Activated T-cell treated with anti-CD3 and anti-CD28 coated beads, Interleukin-2, amount 50 U/mL, for 72 hours (primary cell): ENCODE measurements at regions not wholly inside any gene's neighbourhood (a gene's known extent, or its start where the extent isn't known, plus 50 kb on each side); places are given as distances from the start of the nearest gene placed in this dataset.

ENCODE experiments used
- ATAC-seq, 2 donors: fragments of 150-1000 bp; cut with Tn5 transposase; replicated peaks in 1 of 2; 2 replicates each; pipeline ENCODE4 v1.10.0; 2021; ENCODE audit warnings: moderate library complexity in 2 of 2, mild to moderate bottlenecking in 1 of 2
- DNase-seq, 2 donors: peaks; one replicate each; pipeline ENCODE4 v3.0.0; 2021 to 2022; ENCODE audit warnings: mixed read lengths in 1 of 2
- H3K27ac Mint-ChIP-seq: one replicate; pipeline ENCODE4 v1.8.0; 2022; ENCODE audit warnings: mild to moderate bottlenecking, moderate library complexity, mixed read lengths
- H3K27me3 Mint-ChIP-seq: one replicate; pipeline ENCODE4 v1.8.0; 2022; ENCODE audit warnings: low read depth, mixed read lengths
- H3K36me3 Mint-ChIP-seq, 2 donors: one replicate each; pipeline ENCODE4 v1.8.0; 2022; ENCODE audit warnings: mixed read lengths in 2 of 2, mild to moderate bottlenecking in 1 of 2; ENCODE audit not compliant: insufficient read depth in 2 of 2
- H3K4me1 Mint-ChIP-seq: one replicate; pipeline ENCODE4 v1.8.0; 2022; ENCODE audit warnings: low read depth, mixed read lengths
- H3K4me3 Mint-ChIP-seq, 2 donors: one replicate each; pipeline ENCODE4 v1.8.0; 2022; ENCODE audit warnings: mild to moderate bottlenecking in 2 of 2, mixed read lengths in 2 of 2, moderate library complexity in 2 of 2
- H3K9me3 Mint-ChIP-seq, 2 donors: one replicate each; pipeline ENCODE4 v1.8.0; 2022; ENCODE audit warnings: mixed read lengths in 2 of 2

DNA sequence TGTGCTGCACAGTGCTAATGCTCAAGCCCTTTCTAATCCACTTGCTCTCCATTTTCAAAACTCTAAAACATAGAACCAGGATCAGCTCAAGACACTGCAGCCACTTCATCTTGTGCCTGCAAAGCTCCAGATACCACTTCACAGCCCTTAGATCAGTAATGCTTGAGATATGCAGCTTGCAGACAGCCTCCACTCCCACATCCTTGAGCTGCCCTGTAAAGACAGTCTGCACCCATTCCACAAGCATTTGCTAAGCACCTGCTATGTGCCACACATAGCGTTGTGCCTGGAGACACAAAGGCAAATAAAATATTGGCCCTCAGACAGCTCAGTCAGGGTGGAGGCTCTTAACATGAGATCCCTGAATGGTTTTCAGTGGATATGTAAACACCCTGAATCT lies 192.5 kb upstream of the SNX19 start:
- ATAC-seq (no peak), DNase-seq (no peak)
- no peak overlapping the region for H3K4me3 Mint-ChIP-seq
- no peaks in the 10 kb centered on the region for H3K9me3 Mint-ChIP-seq
- H3K4me1 Mint-ChIP-seq = no peaks in the 10 kb centered on the region
- no peaks in the 10 kb centered on the region for H3K36me3 Mint-ChIP-seq
- no peak overlapping the region for H3K27ac Mint-ChIP-seq
- H3K27me3 Mint-ChIP-seq = no peaks in the 10 kb centered on the region

DNA sequence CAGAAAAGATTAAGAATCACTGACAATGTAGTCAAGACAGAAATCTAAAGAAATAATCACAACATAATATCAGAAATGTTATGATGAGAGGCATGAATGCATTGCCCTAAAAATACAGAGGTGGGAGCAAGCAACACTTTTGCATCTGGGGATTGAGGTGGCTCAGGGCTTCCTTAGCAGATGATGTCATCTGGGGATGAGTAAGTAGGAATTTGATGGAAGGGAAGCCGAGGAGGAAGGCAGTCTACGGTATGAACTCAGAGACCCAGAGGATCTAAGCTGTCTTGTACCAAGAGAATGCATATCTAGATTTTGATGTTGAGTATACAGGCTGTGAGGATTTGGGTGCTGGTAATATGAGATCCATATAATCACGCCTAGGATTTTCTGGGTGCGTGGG lies 193.0 kb upstream of the SNX19 start:
- H3K4me3 Mint-ChIP-seq = no peak overlapping the region
- ATAC-seq (no peak), DNase-seq (no peak)
- H3K4me1 Mint-ChIP-seq = no peaks in the 10 kb centered on the region
- no peaks in the 10 kb centered on the region for H3K27me3 Mint-ChIP-seq
- H3K36me3 Mint-ChIP-seq = no peaks in the 10 kb centered on the region
- H3K27ac Mint-ChIP-seq = no peak overlapping the region
- H3K9me3 Mint-ChIP-seq = no peaks in the 10 kb centered on the region

DNA sequence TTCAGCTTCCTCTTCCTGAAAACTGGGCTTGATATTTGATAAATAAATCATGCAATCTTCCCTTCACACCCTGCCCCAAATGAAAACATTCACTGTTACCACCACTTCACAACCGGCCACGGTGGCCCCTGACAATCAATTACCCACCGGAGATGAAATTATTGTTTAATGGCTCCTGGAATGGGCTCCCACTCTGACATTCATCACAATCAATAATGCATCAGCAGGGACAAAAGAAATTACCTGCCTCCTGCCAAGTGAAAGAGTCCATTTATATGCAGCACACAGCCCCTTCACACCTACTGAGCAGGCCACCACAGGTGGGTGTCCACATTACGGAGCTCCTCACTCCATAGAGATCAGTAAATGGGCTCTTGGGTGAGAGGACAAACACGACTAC lies 193.5 kb upstream of the SNX19 start:
- ATAC-seq = no peak
- H3K27ac Mint-ChIP-seq = no peak overlapping the region
- H3K27me3 Mint-ChIP-seq = no peaks in the 10 kb centered on the region
- no peaks in the 10 kb centered on the region for H3K36me3 Mint-ChIP-seq
- H3K4me3 Mint-ChIP-seq = no peak overlapping the region
- no peak for DNase-seq
- H3K9me3 Mint-ChIP-seq = no peaks in the 10 kb centered on the region
- H3K4me1 Mint-ChIP-seq = no peaks in the 10 kb centered on the region

DNA sequence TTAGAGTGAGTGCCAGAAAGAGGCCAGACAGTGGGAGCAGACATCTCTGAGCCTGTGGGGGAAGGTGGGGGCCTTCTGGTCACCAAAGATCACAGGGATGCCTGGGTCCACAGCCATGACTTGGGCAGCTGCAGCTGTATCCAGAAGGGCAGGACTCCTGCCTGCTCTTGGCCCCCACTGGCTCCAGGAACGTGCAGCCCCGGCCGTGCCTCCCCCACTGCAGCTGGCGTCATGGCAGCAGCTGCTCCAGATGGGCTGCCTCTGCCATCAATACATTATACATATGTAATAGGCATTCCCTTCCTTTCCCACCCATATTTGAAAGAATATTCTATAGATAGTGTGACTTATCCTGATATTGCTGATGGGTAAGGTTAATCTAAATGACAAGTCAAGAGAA lies 195.5 kb upstream of the SNX19 start:
- H3K4me3 Mint-ChIP-seq = no peak overlapping the region
- H3K9me3 Mint-ChIP-seq = no peaks in the 10 kb centered on the region
- no peaks in the 10 kb centered on the region for H3K36me3 Mint-ChIP-seq
- no peaks in the 10 kb centered on the region for H3K4me1 Mint-ChIP-seq
- DNase-seq = no peak
- no peak overlapping the region for H3K27ac Mint-ChIP-seq
- ATAC-seq = no peak
- no peaks in the 10 kb centered on the region for H3K27me3 Mint-ChIP-seq

DNA sequence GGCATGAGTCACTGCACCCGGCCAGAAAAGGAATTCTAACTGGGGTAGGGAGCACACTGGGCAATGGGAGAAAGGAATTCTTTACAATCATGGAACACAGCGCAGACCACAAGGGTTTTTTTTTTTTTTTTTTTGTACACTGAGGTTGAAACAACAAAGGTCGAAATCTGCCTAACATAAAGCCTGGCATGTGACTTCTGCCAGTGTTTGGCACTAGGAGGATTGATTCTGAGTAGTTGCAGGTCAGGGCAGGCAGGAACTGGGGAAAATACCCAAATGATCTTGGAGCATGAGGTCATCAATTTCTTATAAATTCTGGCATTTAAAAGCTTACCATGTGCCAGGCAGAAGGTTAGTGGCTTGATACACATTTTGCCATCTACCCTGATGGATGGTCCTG lies 202.0 kb upstream of the SNX19 start:
- H3K4me3 Mint-ChIP-seq = no peak overlapping the region
- H3K27me3 Mint-ChIP-seq = no peaks in the 10 kb centered on the region
- no peak for DNase-seq
- no peak overlapping the region for H3K27ac Mint-ChIP-seq
- no peak for ATAC-seq
- H3K36me3 Mint-ChIP-seq = no peaks in the 10 kb centered on the region
- H3K4me1 Mint-ChIP-seq = no peaks in the 10 kb centered on the region
- H3K9me3 Mint-ChIP-seq = no peaks in the 10 kb centered on the region

DNA sequence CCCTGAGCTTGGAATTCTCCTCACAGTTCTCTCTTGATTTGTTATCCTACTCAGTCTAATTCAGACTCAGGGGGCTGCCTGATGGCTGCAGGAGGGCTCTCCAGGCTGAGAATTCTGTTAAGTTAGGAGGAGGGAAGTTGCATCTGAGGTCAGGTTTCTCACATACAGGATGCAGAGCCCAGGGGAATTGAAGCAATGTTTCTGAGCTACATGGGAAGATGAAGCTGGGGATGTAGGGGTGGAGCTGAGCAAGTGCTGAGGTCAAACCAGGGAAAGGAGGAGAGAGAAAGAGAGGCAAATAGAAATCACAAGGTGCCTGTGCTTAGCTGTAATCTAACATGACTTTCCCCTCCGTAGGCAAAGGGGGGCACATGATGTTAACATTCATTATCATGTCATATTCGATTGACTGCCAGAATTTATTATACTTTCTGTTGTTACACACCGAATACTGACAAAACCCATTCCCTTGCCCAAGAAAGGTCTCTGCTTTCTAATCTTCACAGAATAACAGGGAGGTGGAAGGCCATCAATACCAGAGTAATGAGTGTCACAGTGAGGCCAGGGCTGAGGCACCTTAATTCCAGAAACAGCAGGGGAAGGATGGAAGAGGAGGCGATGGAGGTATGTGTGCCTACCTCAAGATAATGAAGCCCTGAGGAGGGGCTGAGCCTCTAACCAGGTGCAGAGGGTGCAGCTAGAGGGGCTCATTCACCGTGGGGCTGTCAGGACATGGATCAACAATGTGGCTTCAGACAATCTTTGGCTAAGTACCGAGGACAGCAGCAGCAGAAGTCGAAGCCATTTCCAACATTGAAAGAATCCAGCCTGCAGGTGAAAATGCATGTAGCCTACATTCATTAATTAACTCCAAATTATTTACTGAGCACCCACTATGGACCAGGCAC lies 205.4 kb upstream of the SNX19 start:
- Mint-ChIP-seq H3K4me1 (no peaks in the 10 kb centered on the region), H3K27ac (no peak overlapping the region), H3K9me3 (peaks cover 1 to 6% of the 10 kb centered on the region in 2 donors), H3K36me3 (peaks cover 0 to 1% of the 10 kb centered on the region in 2 donors), H3K4me3 (no peak overlapping the region), H3K27me3 (no peaks in the 10 kb centered on the region)
- no peak for DNase-seq
- no peak for ATAC-seq

DNA sequence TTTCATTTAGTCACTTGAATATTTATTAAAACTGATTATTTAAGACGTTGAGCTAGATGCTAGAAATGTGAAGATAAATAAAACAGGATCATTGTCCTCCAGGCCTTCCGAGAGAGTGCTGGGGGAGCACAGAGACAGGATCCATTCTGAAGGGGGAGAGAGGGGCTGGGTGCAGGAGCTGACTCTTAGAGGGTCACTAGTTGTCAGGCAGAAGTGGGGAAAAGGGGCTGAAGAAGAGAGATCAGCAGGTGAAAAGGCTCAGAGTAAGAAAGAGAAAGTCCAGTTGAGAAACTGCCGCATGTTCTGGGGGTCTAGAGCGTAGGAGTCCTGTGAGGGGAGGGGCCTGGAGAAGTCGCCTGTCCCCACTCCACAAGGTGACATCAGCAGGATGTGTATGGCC lies 206.2 kb upstream of the SNX19 start:
- H3K27me3 Mint-ChIP-seq = no peaks in the 10 kb centered on the region
- H3K4me3 Mint-ChIP-seq = no peak overlapping the region
- DNase-seq = no peak
- H3K27ac Mint-ChIP-seq = no peak overlapping the region
- no peaks in the 10 kb centered on the region for H3K4me1 Mint-ChIP-seq
- H3K9me3 Mint-ChIP-seq = peaks cover 8% of the 10 kb centered on the region in 2 donors
- H3K36me3 Mint-ChIP-seq = peaks cover 0 to 1% of the 10 kb centered on the region in 2 donors
- ATAC-seq = no peak

DNA sequence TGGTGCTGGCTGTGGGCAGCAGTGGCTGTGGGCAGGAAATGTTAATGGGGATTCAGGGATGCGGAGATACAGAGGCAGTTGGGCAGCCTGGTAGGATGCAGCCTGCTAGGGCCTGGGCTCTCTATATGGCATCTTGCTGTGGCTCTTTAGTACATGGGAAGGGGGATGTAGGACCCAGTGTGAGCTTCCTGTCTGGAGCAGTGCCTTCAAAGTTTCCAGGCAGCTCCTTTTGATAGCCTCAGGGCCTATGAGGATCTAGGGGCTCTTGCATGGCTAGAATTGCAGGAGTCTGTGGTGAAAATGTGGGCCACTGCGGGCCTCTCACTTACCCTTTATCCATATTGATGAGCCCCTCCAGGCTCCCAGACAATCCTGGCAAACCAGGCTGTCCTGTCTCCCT lies 213.2 kb upstream of the SNX19 start:
- Mint-ChIP-seq H3K4me1 (no peaks in the 10 kb centered on the region), H3K27me3 (no peaks in the 10 kb centered on the region)
- no peak for ATAC-seq

DNA sequence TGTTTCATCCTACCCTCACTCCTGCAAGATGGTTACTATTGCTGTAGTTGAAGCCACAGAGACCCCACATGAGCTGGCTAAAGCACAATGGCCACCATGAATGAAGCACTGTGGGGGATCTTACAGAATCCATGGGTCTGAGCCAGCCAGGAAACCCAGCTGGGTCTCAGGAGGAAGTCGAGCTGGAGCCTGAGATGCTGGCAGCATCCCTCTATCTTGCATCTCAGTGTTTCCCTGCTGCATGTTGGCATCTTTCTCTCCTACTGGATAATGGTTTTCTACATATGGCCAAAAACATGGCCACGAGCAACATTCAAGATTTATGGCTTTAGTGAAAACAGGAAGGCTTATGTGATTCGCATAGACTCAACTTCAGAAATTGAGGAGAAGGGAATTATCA lies 219.3 kb upstream of the SNX19 start:
- H3K9me3 Mint-ChIP-seq = no peaks in the 10 kb centered on the region
- no peak overlapping the region for H3K27ac Mint-ChIP-seq

More for the DNA sequence above, 213.2 kb upstream of the SNX19 start:
- DNase-seq = no peak
- no peak overlapping the region for H3K4me3 Mint-ChIP-seq
- H3K36me3 Mint-ChIP-seq = peaks cover 4 to 5% of the 10 kb centered on the region in 2 donors
- H3K27ac Mint-ChIP-seq = no peak overlapping the region
- H3K9me3 Mint-ChIP-seq = peaks cover 9 to 16% of the 10 kb centered on the region in 2 donors

DNA sequence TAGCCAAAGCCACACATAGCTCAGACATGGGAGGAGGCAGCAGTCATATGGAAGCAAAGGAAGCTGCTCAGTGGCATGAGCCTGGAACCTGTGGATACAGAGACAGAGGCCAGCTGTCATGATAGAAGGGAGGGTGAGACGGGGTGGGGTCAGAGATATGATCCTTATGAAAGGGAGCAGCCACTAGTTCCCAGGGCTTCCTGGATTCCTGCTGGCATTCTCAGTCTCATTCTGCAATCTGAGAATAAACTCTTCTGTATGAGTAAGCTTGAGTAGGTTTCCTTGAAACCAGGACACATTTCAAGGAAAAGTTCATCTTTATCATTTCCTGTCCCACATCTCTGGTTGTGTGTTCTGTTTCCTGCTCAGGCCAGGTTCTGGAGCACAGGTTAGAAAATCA lies 220.2 kb upstream of the SNX19 start:
- ATAC-seq (no peak), DNase-seq (no peak)
- Mint-ChIP-seq H3K27ac (no peak overlapping the region), H3K4me3 (no peak overlapping the region), H3K27me3 (no peaks in the 10 kb centered on the region), H3K9me3 (no peaks in the 10 kb centered on the region), H3K36me3 (no peaks in the 10 kb centered on the region), H3K4me1 (no peaks in the 10 kb centered on the region)

More for the DNA sequence above, 219.3 kb upstream of the SNX19 start:
- no peak overlapping the region for H3K4me3 Mint-ChIP-seq
- H3K27me3 Mint-ChIP-seq = no peaks in the 10 kb centered on the region
- ATAC-seq (no peak), DNase-seq (no peak)
- no peaks in the 10 kb centered on the region for H3K36me3 Mint-ChIP-seq
- H3K4me1 Mint-ChIP-seq = no peaks in the 10 kb centered on the region

DNA sequence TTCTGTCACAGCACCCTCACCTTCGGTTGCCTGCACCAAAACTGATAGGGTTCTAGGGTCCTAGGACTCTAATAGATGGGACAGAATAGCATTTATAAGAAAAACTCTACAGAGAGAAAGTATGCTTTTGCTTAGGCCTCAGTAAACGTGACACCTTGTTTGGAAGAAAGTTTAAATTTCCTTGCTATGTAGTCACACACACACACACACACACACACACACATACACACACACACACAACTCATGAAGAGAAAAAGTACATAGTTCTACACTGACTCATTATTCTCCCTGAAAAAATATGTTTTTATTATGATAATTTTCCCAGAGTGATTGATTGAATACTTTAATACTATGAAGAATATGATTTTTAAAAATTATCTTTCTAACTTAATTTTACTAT lies 220.8 kb upstream of the SNX19 start:
- no peak overlapping the region for H3K4me3 Mint-ChIP-seq
- ATAC-seq (no peak), DNase-seq (no peak)
- H3K4me1 Mint-ChIP-seq = no peaks in the 10 kb centered on the region
- no peak overlapping the region for H3K27ac Mint-ChIP-seq
- no peaks in the 10 kb centered on the region for H3K36me3 Mint-ChIP-seq
- no peaks in the 10 kb centered on the region for H3K27me3 Mint-ChIP-seq
- no peaks in the 10 kb centered on the region for H3K9me3 Mint-ChIP-seq

DNA sequence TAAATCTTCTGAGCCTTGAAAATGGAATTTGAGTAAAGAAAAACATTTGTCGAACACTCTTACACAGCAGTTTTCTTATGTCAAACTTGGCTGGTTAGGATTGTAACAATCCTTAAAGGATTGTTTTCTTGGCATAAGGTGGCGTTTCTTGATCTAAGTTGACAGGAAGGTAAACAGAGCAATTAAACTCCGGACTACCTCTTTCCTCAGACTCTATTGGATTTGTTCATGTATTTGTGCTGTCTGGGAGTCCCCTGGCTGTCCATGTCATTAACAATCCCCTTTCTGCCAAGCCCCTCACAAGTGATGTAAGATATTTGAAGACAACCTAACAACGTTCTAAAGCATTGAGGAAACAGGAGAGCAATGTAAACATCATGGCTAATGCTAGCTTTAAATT lies 222.5 kb upstream of the SNX19 start:
- no peak overlapping the region for H3K4me3 Mint-ChIP-seq
- ATAC-seq (no peak), DNase-seq (no peak)
- no peaks in the 10 kb centered on the region for H3K4me1 Mint-ChIP-seq
- no peaks in the 10 kb centered on the region for H3K9me3 Mint-ChIP-seq
- no peaks in the 10 kb centered on the region for H3K27me3 Mint-ChIP-seq
- no peaks in the 10 kb centered on the region for H3K36me3 Mint-ChIP-seq
- no peak overlapping the region for H3K27ac Mint-ChIP-seq

DNA sequence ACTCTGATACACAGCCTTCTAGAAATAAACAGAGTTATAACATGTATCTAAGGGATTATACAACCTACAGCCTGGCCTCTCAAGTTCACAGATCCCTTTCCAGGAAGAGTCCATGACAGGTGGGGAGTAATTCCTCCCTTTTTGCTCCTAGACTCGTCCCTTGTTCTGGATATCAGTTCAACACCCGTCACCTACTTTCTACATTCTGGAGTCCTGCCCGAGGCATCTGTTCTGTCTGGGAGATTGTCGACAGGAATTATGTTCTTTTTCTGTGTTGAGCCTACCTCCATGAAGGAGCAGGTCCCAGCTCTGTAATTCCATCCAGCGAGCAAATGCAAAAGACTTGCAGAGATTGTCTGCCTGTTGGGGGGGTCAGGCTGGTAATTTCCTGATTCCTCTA lies 224.6 kb upstream of the NTM start:
- H3K4me1 Mint-ChIP-seq = no peaks in the 10 kb centered on the region
- no peak for DNase-seq
- no peak overlapping the region for H3K27ac Mint-ChIP-seq
- no peaks in the 10 kb centered on the region for H3K36me3 Mint-ChIP-seq
- no peak overlapping the region for H3K4me3 Mint-ChIP-seq
- no peaks in the 10 kb centered on the region for H3K9me3 Mint-ChIP-seq
- ATAC-seq = no peak
- no peaks in the 10 kb centered on the region for H3K27me3 Mint-ChIP-seq
